ENCODE measurements at regions not wholly inside any gene's neighbourhood (a gene's known extent, or its start where the extent isn't known, plus 50 kb on each side); places are given as distances from the start of the nearest gene placed in this dataset.

DNA sequence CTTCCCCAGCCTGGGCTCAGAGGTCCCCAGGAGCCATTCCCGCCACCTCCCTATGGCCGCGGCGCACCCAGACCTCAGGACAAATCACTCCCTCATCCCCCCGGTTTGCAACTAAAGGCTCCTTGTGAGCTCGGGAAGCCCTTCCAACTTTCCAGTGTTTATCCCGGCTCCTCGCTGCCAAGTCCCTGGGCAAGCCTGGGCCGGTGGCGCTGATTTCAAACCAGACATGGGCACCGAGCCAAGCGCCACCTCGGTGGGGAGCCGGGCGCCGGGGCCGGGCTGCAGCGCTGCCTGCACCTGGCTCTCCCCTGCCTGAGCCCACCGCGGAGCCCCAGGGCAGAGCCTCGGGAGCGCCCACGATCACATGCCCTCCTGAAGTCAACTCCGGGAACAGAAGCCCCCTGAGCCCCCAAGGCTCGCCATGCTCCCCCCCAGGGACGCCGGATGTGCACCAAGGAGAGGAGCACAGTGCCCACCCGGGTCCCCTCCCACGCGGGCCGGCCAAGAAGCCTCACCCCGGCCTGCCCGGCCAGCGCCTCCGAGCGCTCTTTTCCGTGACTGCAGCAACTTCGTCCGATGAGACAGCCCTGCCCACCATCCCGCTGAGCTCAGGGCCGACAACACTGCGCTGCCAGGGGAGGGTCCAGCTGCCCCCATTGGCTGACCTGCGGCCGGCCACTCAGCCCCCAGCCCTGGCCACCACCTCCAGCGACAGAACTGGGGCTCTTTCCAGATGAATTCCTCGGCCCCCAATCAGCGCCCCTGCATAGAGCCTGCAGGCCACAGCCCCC is 50.0 kb downstream of the NCOR2 start:
- DNase-seq: no peak

DNA sequence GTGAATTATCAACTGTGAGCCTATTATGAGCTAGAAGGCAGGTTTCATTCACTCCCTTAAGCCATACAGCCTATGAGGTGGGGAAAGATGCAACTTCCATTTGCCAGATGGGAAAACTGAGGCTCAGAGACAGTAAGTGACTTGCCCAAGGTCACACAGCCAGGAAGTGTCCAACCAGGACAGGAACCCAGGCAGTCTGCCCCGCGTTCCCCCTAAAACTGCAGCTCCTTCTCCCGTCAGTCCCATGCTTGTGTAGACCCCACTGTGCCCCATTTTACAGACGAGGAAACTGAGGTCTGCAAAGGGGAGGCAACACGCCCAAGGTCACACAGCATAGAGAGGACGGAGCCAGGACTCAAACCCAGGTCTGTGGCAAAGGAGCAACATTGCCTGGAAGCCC is 50.6 kb downstream of the NCOR2 start:
- no peak for DNase-seq

DNA sequence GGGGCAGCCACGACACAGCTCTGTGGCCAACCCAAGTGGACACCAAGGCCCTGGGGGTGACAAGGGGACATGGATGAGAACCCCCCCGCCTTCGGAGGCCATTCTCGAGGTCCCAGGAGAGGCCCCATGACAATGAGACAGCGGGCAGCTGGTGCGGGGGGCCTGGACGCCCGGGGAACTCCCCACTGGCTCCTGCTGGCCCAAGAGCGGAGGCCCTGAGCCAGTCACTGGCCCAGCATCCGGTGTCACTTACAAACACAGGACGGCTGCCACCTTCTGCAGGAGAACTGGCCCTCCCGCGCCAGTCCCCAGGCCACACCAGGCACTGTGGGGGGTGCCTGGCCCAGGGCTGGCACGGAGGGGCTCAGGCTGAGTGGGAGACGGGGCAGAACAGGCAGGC is 51.4 kb downstream of the NCOR2 start:
- DNase-seq: no peak

DNA sequence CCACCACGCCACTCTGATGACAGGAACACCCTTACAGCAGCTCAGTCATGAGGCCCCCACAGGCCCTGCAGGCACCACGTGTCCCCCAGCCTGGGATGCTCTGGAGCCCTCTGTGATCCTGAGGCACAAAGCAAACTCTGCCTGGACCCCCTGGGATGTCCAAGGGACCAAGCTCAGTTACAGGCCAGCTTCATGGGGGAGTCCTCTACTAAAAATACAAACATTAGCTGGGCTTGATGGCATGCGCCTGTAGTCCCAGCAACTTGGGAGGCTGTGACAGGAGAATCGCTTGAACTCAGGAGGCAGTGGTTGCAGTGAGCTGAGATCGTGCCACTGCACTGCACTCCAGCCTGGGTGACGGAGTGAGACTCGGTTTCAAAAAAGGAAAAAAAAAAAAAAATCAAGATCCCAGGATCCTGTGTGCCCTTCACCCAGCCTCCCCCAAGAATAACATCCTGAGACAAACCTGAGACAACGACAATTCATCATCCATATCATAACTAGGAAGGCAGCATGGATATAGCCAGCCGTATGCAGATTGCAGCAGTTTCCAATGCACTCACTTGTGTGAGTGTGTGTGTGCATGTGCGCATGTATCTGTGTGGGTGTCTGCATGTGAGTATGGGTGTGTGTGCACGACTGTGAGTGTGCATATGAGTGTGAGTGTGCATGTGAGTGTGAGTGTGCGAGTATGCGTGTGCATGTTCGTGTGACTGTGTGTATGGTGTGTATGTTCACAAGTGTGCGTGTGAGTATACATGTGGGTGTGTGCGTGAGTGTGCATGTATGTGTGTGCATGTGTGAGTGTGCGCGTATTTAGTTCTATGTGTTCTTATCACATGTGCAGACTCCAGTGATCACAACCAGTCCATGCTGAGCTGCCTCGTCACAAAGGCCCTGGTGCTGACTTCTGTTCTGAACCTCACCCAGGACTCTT is 52.1 kb downstream of the NCOR2 start:
- DNase-seq: no peak

DNA sequence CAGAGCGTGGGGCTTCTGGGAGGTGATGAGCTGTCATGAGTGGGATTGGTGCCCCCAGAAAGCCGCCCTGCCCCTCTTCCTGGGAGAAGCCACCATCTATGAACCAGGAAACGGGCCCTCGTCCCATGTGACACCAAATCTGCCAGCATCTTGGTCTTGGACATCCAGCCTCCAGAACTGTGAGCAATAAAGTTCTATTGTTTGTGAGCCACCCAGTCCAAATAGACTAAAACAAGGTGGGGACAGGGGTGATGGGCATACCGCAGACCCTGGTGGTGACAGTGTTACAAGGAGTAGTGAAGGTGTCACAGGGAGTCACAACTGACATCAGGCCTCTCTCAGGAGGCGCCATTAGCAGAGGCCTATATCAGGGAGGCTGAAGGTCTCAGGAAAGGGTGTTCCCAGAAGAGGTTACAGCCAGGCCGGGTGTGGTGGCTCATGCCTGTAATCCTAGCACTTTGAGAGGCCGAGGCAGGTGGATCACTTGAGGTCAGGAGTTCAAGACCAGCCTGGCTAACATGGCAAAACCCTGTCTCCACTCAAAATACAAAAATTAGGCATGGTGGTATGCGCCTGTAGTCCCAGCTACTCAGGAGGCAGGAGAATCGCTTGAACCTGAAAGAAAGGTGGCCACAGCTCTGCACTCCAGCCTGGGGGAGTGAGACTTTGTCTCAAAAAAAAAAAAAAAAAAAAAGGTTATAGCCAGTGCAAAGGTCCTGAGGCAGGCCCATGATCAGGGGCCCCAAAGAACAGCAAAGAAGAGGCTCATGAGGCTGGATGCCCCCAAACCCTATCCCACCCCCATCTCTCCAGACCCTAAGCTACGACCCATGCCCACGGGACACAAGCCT is 53.0 kb downstream of the NCOR2 start:
- DNase-seq: no peak

DNA sequence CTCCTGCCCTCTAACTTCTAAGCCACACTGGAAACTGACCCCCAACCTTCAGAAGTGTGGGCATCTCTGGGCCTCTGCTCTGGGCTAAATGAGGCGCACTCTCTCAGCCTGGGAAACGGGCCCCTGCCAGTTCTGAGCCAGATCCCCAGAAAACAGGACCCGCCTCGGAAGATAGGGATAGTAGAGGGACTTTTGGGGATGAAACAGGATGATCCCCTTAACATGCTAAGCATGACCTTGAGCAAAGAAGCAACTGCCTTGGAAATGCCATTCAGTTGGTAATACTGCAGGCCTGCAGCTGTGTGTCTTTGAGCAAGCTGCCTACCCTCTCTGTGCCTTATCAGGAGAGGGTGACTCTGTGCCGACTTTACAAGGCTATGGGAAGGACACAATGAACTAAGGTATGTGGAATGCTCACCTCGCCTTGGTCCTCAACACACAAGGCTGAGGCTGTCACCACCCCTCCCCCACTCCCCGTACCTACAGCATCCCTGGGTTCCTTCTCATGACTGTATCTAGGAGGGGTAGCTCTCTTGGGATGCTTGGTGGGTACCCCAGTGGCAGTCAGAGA is 54.0 kb downstream of the NCOR2 start:
- no peak for DNase-seq

DNA sequence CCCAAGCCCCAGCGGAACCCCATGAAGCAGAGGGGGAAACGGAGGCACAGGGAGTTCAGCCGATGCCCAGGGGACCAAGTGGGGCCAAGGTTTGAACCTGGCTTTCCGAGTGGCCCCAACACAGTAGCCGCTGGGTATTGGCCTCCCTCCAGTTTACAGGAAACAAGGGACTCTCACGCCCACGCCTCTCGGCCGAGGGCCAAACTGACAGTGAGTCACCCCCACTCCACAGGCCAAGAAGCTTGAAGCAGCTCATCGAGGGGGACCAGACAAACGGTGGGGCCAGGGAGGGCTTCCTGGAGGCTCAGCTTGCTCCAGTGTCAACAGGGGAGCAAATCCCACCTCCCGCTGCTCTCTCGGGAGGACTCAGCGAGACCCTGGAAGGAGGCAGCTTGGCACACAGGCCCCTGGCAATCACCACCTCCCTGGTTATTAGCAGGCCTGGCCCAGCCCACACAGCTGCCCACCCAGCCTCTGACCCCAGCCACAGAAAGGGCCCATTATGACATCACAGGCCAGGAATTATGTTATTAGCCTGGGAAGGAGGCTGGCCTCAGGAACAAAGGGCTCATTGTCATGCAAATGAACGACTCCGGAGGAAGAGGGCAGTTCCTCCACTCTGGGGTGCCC is 54.6 kb downstream of the NCOR2 start:
- no peak for DNase-seq

DNA sequence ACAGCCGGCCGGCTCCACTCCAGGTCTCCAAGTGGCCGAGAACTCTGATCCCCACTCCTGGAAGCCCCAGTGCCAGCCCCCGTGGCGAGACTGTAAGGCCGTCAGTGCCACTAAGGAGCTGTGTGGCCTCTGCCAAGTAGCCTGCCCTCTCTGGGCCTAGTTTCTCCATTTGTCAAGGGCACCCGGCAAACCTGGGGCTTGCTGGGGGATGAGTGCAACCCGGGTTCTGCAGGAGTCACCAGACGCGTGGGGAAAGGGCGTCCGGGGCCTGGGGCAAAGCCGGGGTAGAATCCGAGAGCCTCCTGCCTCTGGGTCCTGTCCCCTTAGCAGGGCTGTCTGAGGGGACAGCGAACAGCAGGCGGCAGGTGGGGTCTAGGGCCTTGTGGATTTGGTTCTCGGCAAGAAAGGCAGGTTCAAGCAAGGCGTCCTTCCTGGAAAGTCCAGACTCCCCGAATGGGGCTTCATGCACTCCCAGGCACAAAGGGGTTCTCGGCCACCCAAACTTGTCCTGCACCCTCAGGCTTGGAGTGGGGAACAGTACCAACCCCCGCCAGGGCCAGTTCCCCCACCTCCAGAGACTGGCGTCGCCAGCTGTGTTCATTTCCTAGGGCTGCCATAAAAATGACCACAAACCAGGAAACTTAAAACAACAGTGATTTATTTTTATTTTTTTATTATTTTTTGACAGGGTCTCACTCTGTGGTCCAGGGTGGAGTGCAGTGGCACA is 56.0 kb downstream of the NCOR2 start:
- DNase-seq: no peak

DNA sequence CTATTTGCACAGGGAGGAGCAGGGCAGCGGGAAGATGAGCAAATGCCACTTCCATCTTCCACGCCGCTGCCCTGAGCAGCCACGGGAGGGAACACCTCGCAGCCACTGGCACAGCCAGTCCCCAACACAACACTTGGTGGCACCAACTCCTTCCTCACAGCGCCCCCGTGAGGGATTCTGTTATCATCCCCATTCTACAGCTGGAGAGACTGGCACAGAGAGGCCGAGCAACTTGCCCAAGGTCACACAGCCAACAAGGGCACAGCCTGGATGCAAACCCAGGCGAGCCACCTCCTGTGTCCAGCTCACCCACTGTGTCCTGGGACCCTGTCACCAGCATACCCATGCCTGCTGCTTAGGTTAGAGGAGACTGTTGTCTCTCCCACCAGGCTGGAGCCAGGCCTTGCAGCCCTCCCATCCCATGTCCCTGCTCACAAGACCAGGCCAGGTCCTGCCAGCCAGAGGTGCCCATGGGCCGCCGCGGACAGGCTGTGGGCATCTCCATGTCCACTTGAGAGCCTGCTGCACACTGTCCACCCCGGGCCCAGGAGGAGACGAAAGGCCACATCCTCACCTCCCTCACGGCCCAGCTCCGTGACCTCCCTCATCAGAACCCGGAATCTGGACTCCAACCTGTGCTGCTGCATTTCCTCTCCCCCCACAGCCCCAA is 57.0 kb downstream of the NCOR2 start:
- DNase-seq: no peak

DNA sequence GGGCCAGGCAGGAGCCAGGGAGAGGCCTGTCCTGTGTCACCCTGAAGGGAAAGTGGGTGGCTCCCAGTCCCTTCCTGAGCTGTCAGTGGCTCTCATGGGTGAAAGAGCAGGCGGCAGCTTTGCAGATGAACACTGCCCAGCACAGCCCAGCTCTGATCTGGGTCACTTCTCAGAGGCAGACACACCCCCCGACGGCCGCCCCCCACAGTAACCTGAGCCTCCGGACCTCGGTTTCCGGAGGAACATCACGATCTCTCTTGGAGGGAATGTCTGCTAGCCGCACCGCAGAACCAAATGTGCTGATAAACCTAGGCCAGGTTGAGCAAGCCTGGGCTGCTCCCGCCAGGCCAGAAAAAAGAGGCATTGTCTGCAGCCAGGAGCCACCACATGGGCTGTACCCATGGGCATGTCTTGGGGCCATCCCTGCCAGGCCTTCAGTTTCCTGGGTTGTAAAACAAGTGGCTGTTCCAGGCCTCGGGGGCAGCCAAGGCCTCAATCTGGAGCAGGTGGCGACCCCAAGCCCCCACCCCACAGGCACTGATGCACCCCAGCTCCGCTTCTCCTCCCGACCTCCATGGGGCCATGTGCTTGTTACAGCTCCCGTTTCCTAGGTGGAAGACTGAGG is 57.6 kb downstream of the NCOR2 start:
- DNase-seq: no peak

DNA sequence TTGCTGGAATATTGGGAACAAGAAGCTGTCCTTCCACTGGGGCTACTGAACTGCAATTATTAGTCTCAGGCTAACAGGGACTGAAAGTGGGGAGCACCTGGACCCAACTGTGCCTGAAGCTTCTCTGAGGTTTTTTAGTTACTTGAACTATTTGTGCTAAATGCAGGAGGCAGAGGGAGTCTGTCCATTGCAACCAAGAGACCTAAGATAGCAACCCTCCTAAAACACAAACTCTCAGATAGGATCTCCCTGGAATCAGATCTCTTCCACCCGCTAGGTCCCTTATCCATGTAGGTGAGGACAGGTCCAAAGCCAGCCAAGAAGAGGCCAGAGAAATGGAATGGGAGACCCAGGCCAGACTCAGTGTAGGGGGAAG is 58.1 kb downstream of the NCOR2 start:
- no peak for DNase-seq

DNA sequence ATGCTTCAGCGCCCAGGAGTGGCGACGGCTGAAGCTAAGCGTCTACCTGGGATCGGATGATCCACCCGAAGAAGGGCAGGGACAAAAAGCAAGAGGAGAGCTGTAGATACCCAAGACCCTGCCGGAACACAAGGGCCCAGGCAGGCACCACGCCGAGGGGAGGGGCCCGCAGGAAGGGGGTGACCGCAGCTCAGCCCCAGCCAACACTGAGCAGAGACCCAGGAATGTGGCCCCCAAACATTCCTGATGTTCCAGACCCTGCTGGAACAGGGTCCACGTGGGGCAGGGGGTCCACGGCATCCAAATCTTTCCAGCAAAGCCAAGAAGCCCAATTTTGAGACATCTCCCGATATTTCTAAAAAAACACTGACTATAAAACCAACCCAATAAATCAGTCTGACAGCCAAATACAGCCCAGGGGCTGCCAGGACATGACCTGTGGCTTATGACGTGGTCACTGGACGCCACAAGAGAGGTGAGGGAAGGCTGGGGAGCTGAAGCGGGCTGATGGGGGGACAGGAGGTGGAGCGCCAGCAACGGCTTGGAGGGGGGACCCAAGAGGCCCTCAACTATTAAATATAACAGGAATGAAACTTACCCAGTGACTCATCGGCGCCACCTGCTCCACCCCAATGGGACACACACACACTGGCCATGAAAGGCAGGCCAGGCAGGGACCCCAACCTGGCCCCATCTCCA is 58.9 kb downstream of the NCOR2 start:
- DNase-seq: no peak

DNA sequence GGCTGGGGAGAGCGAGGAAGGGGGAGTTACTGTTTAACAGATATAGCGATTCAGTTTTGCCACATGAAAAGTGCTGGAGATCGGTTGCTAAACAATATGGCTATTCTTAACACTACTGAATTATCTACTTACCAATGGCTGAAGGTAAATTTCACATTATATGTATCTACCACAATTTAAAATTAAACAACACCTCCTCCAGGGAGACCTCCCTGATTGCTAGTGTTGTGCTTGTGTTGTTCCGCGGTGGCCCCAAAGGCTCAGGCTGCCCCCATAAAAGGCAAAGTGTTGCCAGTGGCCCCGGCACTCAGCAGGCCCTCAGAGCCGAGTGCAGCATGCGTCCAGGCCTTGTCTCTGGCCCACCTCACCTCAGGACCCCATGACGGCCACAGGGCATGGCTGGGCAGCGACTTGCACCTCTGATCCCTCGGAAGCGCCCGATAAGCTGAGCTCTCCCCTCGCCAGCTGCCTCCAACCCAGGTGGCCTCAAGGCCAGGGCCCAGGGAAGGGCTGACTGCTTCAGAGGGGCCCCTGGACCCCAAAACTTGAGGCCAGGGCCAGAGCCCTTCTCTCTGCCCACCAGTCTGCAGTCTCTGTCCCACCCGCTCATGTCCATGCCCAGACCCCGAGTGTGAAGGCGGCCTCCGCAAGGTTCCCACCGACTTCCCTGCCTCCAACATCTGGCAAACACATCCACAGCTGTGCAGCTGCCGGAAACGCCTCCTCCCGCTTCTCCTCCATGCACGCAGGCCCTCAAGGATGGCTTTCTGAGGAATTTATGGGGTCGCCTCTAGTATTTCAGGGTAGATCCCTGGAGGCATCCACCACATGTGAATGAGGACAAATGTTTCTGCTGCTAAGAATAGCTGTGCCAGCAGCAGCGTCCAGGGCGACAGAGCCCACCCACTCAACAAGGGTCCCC is 60.0 kb downstream of the NCOR2 start:
- DNase-seq: no peak

DNA sequence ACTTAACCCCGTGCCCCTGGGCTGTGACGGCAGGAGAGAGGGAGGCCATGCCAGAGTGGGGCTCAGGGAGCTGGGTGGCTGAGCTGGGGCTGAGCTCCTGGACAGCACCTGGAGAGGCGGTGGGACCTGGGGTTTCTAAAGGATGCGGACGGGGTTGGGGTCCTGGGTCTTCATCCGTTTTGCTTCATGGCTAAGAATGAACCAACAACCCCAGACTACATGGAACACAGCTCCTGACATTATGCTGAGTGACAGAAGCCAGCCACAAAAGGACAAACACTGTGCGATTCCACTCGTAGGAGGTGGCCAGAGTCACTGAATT is 60.6 kb downstream of the NCOR2 start:
- no peak for DNase-seq

DNA sequence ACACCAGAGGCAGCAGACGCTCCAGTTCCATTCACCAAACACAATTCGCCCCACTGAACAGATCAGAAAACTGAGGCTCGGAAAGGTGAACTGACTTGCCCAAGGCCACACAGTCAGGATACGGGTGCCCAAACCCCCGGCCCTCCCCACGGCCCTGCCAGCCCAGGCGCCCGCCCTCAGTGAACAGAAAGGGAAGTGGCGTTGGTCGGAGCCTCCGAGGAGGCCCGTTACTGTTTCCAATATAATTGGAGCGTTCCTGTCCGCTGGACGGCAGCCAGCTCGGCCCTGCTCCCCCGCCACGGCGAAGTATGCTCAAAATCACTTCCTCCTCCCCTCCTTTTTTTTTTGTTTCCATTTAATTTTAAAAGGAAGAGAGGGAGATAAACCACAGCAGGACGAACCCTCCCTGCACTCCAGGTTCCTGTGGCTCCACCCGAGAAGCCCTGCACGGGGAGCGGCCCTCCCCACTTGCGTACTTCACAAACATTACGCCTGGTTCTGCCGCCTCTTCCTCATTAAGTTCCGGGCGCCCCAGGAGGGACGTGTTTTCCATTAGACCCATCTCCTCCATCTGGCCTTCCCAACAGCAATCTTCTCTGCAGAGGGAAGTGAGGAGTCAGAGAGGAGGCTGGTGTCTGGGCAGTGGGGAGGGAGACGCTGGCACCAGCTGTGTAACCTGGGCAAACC is 61.1 kb downstream of the NCOR2 start:
- DNase-seq: no peak

DNA sequence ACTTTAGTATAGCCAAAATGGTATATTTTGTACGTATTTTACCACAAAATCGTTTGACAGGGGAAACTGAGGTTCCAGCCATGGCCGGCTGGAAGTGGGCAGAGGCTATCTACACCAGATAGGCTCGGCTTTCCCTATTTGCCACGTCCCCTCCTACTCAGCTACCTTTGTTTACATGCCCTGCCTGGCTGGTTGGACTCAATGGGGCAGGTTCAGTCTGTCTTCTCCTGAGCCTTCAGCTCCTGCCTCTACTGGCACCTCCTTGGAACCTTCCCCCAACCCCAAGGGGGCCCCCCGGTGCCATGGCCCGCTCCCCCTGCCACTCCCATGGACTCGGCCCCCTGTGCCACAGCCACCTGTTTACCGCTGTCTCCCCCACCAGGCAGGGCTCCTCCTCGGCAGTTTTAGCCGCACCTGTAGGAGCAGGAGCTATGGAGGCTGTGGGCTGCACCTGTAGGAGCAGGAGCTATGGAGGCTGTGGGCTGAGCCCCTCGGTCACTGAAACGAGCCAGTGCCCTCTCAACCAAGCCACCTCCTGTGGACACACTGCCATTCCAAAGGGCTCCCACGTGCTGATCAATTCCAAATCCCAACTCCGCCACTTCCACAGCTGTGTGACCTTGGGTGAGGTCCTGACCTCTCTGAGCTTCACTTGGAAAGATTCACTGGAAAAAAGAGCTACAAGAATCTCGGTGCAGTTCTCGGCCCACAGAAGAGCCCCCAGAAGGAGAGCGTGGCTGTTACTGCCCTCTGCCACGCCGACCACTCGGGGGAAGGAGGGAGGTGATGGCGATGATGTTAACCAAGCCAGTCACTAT is 62.2 kb downstream of the NCOR2 start:
- no peak for DNase-seq

DNA sequence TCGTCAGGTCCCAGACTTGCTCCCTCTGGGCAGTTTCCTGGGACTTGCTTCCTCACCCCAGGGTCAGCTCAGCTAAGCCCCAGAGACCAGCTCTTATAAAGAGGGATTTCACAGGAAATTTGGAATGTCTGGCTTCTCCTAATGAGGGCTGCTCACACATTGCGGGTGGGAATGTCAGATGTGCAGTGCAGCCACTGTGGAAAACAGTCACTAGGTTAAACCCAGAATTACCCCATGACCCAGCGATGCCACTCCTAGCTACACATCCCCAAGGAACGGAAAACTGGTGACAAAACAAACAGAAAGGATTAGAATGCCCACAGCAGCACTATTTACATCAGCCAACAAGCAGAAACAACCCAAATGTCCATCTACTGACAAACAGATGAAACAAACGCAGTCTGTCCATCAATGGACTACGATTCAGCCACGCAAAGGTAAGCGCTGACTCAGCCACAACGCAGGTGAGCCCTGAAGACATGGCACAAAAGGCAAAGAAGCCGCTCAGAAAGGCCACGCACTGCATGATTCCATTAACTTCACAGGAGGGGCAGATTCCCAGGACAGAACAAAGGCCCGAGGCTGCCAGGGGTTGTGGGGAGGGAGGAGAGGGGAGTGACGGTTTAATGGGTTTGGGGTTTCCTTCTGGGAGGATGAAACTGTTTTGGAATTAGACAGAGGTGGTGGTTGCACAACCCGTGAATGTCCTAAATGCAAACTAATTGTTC is 63.0 kb downstream of the NCOR2 start:
- no peak for DNase-seq
